ENCODE measurements at regions not wholly inside any gene's neighbourhood (a gene's known extent, or its start where the extent isn't known, plus 50 kb on each side); places are given as distances from the start of the nearest gene placed in this dataset.

- no peak overlapping the region for H2AFZ ChIP-seq (ENCODE audit: low read length)
- no peaks in the 10 kb centered on the region for H3K9me3 ChIP-seq (ENCODE audit: low read length)
- H3K4me3 ChIP-seq (ENCODE audit: low read depth, low read length, poor library complexity, severe bottlenecking), result no peak overlapping the region
- BruUV-seq (replicated peaks), result no TSS peak
- no peaks in the 10 kb centered on the region for H3K36me3 ChIP-seq (ENCODE audit: insufficient read depth, low read length)
- intact Hi-C loops (cut with micrococcal nuclease; ENCODE audit: unreplicated experiment), result no loop called here
- no peaks in the 10 kb centered on the region for H4K20me1 ChIP-seq (ENCODE audit: insufficient read depth, low read length)
- ChIA-PET POLR2A (interaction anchor here (0.6 to 1.2 kb wide), 2 partner anchors 9 to 1992 kb away, joined by 3 read pairs; no protein-coding TSS in a partner anchor), CTCF (ENCODE audit: unreplicated experiment) (no interaction called here)
- TF ChIP-seq EZH2phosphoT487 (IDR thresholded peaks at IDR 0.05; ENCODE audit: borderline replicate concordance, low read depth, low read length), result no peak
- TF ChIP-seq CTCF (conservative IDR thresholded peaks at IDR 0.05; ENCODE audit: low read length), result no peak
- H3K4me2 ChIP-seq (ENCODE audit: low read length), result no peak overlapping the region
- H3K79me2 ChIP-seq (ENCODE audit: insufficient read depth, low read depth, low read length), result no peaks in the 10 kb centered on the region
- H3K4me1 ChIP-seq (ENCODE audit: insufficient read depth, low read length, poor library complexity, severe bottlenecking), result no peaks in the 10 kb centered on the region
- DNase-seq (ENCODE audit: low spot score), result no peak
- H3K9me2 ChIP-seq (ENCODE audit: insufficient read depth, low read length), result no peaks in the 10 kb centered on the region
- no peak overlapping the region for H3K27ac ChIP-seq (ENCODE audit: low read depth, low read length, poor library complexity, severe bottlenecking)
Measured at GRCh38 chr5:165135565-165135964, 1630.1 kb downstream of the MAT2B start.

- H2AFZ ChIP-seq (ENCODE audit: low read length), result no peak overlapping the region
- H3K36me3 ChIP-seq (ENCODE audit: insufficient read depth, low read length), result no peaks in the 10 kb centered on the region
- no peak for TF ChIP-seq EZH2phosphoT487 (IDR thresholded peaks at IDR 0.05; ENCODE audit: borderline replicate concordance, low read depth, low read length)
- no peak for TF ChIP-seq CTCF (conservative IDR thresholded peaks at IDR 0.05; ENCODE audit: low read length)
- no peaks in the 10 kb centered on the region for H3K9me3 ChIP-seq (ENCODE audit: low read length)
- H3K4me2 ChIP-seq (ENCODE audit: low read length), result no peak overlapping the region
- ChIA-PET POLR2A (interaction anchor here (0.6 to 0.7 kb wide), 5 partner anchors 11 to 1753 kb away, joined by 3 to 5 read pairs (median 3); no protein-coding TSS in a partner anchor), CTCF (ENCODE audit: unreplicated experiment) (no interaction called here)
- no peaks in the 10 kb centered on the region for H3K4me1 ChIP-seq (ENCODE audit: insufficient read depth, low read length, poor library complexity, severe bottlenecking)
- H3K27ac ChIP-seq (ENCODE audit: low read depth, low read length, poor library complexity, severe bottlenecking), result no peak overlapping the region
- no TSS peak for BruUV-seq (replicated peaks)
- intact Hi-C loops (cut with micrococcal nuclease; ENCODE audit: unreplicated experiment), result no loop called here
- no peak for DNase-seq (ENCODE audit: low spot score)
- no peaks in the 10 kb centered on the region for H4K20me1 ChIP-seq (ENCODE audit: insufficient read depth, low read length)
- no peaks in the 10 kb centered on the region for H3K79me2 ChIP-seq (ENCODE audit: insufficient read depth, low read depth, low read length)
- no peak overlapping the region for H3K4me3 ChIP-seq (ENCODE audit: low read depth, low read length, poor library complexity, severe bottlenecking)
- H3K9me2 ChIP-seq (ENCODE audit: insufficient read depth, low read length), result no peaks in the 10 kb centered on the region
Measured at GRCh38 chr5:165137701-165138100, 1632.3 kb downstream of the MAT2B start.

GRCh38 chr5:165138236-165138635 is 1632.8 kb downstream of the MAT2B start:
- Histone ChIP-seq H3K27ac (ENCODE audit: low read depth, low read length, poor library complexity, severe bottlenecking) (no peak overlapping the region), H3K79me2 (ENCODE audit: insufficient read depth, low read depth, low read length) (no peaks in the 10 kb centered on the region), H3K9me2 (ENCODE audit: insufficient read depth, low read length) (no peaks in the 10 kb centered on the region), H3K4me3 (ENCODE audit: low read depth, low read length, poor library complexity, severe bottlenecking) (no peak overlapping the region), H3K4me1 (ENCODE audit: insufficient read depth, low read length, poor library complexity, severe bottlenecking) (no peaks in the 10 kb centered on the region), H4K20me1 (ENCODE audit: insufficient read depth, low read length) (no peaks in the 10 kb centered on the region), H3K4me2 (ENCODE audit: low read length) (no peak overlapping the region), H3K9me3 (ENCODE audit: low read length) (no peaks in the 10 kb centered on the region), H3K36me3 (ENCODE audit: insufficient read depth, low read length) (no peaks in the 10 kb centered on the region), H2AFZ (ENCODE audit: low read length) (no peak overlapping the region)
- no peak for DNase-seq (ENCODE audit: low spot score)
- intact Hi-C loops (cut with micrococcal nuclease; ENCODE audit: unreplicated experiment), result no loop called here
- CTCF ChIA-PET (ENCODE audit: unreplicated experiment), result no interaction called here
- POLR2A ChIA-PET, result interaction anchor here (0.6 to 0.7 kb wide), 5 partner anchors 11 to 1752 kb away, joined by 3 to 5 read pairs (median 3); no protein-coding TSS in a partner anchor
- no TSS peak for BruUV-seq (replicated peaks)
- TF ChIP-seq EZH2phosphoT487 (IDR thresholded peaks at IDR 0.05; ENCODE audit: borderline replicate concordance, low read depth, low read length), result no peak
- TF ChIP-seq CTCF (conservative IDR thresholded peaks at IDR 0.05; ENCODE audit: low read length), result no peak
